HG03558 (cell line): ENCODE measurements at regions not wholly inside any gene's neighbourhood (a gene's known extent, or its start where the extent isn't known, plus 50 kb on each side); places are given as distances from the start of the nearest gene placed in this dataset.

ENCODE experiments used
- ATAC-seq: cut with Tn5 transposase; IDR thresholded peaks from one replicate; pipeline ENCODE4 v1.9.1; 2021; ENCODE audit warnings: moderate number of reproducible peaks; ENCODE audit not compliant: unreplicated experiment; ENCODE audit errors: extremely low read depth

- ATAC-seq = no peak
Observed at GRCh38 chr2:733001-733400, 55.8 kb upstream of the TMEM18 start.

- ATAC-seq = no peak
Observed at GRCh38 chr2:731711-732110, 54.5 kb upstream of the TMEM18 start.

- ATAC-seq = no peak
Observed at GRCh38 chr2:729376-729861, 52.2 kb upstream of the TMEM18 start.

GRCh38 chr2:728165-728564 lies 51.0 kb upstream of the TMEM18 start:
- ATAC-seq = no peak

- ATAC-seq = peak; percentile 70
Observed at GRCh38 chr2:727071-727470, 49.9 kb upstream of the TMEM18 start.
